GM19023 (cell line): ENCODE measurements at regions not wholly inside any gene's neighbourhood (a gene's known extent, or its start where the extent isn't known, plus 50 kb on each side); places are given as distances from the start of the nearest gene placed in this dataset.

Experiments
- ATAC-seq: cut with Tn5 transposase; IDR thresholded peaks from one replicate; pipeline ENCODE4 v1.9.1; 2021; ENCODE audit warnings: mild to moderate bottlenecking, moderate library complexity; ENCODE audit not compliant: unreplicated experiment

DNA sequence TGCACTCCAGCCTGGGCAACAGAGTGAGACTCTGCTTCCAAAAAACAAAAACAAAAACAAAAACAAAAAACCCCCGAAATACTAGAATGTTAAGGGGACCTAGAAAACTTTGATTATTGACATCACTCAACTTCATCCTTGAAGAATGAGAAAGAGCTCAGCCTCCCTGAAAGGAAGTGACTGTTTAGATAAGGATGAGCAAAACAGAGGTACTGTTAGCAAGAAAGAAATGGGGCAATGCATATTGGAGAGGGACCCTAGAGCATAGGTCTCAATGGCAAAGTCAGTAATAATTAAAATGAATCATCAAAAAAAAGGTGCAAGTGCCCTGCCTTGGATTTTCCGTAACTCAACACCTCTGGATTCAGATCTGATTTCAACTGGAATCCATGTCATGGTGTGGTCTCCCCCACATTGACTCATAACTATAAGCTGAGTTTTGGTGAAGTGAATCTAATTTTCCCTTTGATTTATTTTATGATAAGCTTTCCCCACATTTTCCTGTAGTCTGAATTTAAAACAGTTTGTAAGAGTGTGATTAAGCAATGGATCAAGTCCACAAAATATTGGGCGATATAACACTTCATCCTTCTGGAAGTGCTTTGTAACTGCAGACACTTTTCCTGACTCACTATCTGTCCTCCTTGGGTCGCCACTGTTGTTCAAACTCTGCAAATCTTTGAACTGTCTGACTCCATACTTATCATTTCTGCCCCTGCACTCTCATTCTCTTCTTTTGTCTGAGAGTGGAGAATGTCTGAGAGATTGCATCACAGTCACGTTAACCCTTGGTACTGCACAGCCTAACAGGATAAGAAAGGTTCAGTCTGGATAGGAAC lies 224.8 kb upstream of the LYZL1 start:
- ATAC-seq, result no peak

DNA sequence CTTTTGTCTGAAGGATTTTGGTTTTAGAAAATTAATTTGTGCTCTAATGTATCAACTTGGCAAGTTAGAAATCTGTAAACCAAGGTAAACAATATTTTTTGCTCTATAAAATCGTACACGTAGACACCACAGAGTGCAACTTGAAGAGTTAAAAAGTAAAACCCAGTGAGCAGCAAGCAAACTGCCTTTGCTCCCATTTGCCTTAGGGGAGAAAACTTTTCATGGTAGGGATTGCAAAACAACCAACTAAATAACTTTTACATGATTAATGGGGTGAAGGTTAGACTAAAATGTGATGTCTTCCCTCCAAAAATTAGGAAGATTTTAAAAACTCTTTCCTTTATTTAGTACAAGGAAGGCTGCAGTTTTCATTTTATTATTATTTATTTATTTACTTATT lies 224.2 kb upstream of the LYZL1 start:
- ATAC-seq, result no peak

DNA sequence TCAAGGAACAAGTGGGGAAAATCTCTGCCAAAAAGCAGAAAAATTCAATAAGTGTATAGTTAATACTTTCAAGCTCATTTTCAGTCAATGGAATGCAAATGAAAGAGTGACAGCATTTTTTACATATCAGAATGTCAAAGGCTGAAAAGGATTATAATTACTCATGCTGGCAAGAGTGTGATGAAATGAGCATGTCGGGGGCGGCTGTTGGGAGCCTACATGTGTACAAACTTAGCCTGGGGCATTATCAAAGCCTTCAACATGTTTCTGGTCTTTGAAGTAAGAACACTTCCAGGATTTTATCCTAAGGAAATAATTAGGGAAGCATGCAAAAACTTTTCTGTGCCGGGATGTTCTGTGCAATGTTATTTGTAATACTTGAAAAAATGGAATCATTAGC lies 221.7 kb upstream of the LYZL1 start:
- no peak for ATAC-seq

DNA sequence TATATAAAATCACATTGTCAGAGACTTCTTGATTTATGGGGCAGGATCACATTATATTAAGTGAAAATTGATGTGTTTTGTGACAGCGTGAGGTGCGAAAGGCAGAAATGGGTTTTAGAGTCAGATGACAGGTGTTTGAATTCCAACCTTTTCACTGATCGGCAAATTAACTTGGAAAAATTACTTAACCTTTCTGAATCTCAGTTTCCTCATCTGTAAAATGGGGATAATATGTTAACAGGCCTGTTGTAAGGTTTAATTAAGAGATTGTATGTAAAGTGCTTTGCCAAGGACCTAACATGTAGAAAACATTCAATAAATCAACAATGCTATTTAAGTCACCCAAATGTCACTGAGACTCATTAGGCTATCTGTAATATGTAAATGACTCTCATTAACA lies 221.2 kb upstream of the LYZL1 start:
- no peak for ATAC-seq

- no peak for ATAC-seq
Observed at GRCh38 chr10:29068302-29068701, 220.6 kb upstream of the LYZL1 start.

DNA sequence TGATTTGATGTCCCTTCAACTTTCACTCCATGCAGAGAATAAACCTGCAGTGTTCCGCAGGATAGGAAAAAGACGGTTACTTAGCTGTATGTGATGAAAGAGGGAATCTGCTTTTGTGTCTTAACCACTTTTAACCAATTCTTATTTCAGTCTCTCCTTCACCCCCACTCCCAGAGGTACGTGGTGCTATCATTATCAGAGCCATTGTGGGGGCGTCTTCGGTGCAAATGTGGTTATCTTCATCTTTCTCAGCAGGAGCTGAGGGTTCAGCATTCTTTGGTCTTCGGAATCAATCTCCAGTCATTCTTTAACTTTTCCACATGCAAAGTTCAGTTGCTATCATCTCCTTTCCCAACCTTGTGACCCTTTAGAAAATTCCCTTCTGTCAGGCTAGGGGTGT lies 219.9 kb upstream of the LYZL1 start:
- no peak for ATAC-seq

- ATAC-seq, result no peak
Observed at GRCh38 chr10:29069941-29070340, 218.9 kb upstream of the LYZL1 start.

- ATAC-seq, result no peak
Observed at GRCh38 chr10:29078919-29079318, 210.0 kb upstream of the LYZL1 start.

DNA sequence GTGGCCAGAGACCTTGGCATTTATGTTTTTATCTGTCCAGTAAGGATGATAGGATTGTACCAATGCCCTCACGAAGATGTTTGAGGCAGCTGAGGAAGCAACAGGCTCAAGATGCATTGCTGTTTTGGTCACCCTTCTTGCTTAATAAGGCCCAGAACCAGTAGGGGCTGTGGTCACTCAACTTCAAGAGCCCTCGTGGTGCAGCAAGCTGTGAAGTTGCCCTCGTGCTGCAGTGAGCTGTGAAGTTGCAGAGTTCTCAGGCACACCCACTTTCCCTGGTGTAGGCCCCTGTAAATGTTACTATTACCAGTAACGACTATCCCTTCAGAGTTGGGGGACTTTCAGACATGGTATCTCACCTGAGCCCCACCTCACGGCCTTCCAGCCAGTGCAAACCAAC lies 207.6 kb upstream of the LYZL1 start:
- no peak for ATAC-seq

DNA sequence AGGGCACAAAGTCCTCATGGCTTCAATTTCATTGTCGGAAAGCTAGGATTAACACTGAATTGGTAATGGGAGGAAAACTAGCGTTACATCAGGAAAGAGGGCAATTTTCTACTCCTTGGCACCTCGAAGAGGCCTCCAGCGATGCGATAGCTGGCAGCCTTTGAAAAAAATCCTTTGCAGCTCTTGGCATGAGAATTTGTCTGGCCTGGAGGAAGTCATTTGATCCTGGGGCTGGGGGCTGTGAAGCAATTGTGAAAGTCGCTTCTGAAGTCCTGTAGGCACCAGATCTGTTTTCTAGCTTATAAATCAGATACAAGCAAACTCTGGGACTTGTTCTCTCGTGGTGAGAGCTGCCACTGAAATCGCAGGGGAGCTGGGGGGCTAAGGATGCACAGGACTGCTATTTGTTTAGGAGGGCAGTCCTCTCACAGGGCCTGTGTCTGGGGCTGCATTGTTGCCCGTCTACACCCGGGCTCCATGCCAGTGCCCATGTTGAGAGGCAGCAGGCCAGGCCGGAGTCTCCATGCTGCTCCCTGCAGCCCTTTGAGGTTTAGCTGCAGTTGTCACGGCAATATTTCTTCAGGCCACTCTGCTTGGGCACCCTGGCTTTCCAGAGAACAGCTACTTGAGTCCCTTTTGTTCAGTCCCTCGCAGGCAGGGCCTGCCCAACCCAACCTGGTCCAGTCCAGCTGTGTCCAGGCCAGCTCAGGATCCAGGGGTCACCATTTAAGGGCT lies 206.8 kb upstream of the LYZL1 start:
- ATAC-seq, result no peak

DNA sequence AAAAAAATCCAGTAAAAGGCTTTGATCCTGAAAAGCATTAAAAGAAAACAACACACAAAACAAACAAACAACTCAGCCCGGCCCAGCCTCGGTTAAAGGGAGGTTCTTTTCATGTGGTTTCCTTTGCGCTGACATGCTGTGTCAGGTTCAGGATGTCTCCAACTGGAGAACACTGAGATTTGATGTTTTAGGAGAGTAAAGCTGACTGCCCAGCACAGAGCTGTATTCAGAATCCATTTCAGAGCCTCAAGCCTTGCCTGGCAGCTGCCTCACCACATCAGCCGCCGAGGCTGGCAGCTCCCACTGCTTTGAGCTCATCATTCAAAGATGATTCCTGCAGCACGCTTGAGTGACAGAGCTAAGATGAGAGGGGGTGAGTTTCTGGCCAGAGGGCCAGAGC lies 205.8 kb upstream of the LYZL1 start:
- no peak for ATAC-seq

DNA sequence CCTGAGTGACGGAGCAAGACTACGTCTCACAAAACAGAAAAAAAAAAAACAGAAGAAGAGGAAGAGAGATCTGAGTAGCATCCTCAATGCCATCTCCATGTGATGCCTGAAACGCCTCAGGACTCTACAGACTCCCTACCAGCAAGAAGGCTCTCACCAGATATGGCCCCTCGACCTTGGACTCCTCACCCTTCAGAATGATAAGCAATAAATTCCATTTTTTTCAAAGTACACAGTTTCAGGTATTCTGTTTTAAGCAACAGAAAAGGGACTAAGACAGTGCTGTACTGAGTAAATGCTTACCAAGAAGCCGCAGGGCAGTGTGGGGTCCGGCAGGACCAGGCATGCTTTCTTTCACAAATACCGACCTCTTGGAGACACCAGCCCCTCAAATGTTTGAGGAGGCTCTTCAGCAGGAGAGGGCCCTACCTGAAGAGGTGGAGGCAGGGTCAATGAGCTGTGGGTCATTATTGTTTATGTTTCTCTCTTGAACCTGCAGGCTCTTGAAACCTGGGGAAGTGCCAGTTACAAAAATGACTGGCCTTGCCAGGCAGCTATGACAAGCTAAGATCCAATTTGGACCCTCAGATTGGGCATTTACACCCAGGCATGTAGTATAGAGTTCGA lies 204.1 kb upstream of the LYZL1 start:
- no peak for ATAC-seq

DNA sequence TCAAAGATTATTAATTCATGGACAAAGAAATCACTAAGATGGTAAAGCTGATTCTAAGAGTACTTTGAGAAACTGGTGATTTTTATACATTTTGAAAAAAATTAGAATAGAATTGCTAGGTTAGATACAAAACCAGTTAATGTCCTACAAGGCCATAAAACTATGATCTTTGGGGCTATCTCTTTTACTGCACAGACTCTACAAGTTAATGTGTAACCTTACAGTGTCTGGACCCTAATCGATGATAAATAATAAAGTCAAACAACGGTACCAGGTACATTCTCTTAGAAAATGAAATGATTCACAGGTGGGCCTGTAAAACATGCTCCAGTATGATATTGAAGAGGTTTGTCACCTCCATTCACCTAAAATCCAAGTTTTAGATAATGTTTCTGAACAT lies 199.8 kb upstream of the LYZL1 start:
- no peak for ATAC-seq

GRCh38 chr10:29096303-29096824 lies 192.5 kb upstream of the LYZL1 start:
- ATAC-seq, result no peak

GRCh38 chr10:29098423-29098822 lies 190.4 kb upstream of the LYZL1 start:
- ATAC-seq, result no peak

- ATAC-seq, result no peak
Observed at GRCh38 chr10:29099001-29099400, 189.9 kb upstream of the LYZL1 start.

DNA sequence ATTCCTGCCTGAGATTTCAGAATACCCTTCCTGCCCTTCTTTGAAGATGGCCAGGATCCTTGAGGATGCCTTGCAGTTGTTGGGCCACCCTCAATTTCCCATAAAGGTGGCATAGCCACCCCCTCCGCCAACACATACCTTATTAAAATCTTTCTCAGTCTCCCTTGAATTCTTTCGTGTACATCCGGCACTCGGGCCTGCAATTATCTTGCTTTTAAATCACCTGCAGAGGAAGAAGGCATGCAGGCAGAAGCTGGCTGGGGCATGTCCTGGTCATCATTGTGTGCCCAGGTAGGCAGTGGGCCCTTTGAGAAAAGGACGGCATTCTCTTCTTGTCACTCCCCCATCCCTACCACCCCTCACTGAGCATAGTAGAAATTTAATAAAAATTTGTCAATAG lies 189.5 kb upstream of the LYZL1 start:
- no peak for ATAC-seq

GRCh38 chr10:29100505-29100904 lies 188.4 kb upstream of the LYZL1 start:
- no peak for ATAC-seq

DNA sequence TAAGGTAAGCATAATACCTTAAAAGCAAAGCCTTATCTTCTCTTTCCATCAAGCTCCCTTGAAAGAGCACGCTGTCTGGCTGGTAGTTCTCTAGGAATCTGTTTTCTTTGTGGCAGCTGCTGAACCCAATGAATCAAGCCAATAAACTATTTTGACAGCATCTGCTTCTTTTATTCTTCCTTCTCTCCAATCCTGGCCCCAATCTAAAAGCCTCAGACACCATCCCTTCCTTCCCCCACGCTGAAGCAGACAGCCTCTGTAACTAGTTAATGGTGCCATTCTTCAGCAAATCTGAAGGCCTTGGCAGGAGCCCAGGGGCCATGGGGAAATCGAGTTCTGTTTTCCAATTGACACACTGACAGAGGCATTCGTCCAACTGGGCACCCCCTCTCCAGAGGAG lies 186.6 kb upstream of the LYZL1 start:
- ATAC-seq, result no peak

- ATAC-seq, result no peak
Observed at GRCh38 chr10:29102636-29103035, 186.2 kb upstream of the LYZL1 start.

GRCh38 chr10:29104661-29105399 lies 184.0 kb upstream of the LYZL1 start:
- ATAC-seq, result no peak
